MM.1S (cell line): ENCODE measurements at regions not wholly inside any gene's neighbourhood (a gene's known extent, or its start where the extent isn't known, plus 50 kb on each side); places are given as distances from the start of the nearest gene placed in this dataset.
"Not testable (repeated sequence)": the region's sequence is repeated elsewhere in the genome, so short reads cannot be mapped to it uniquely, and the experiment has no call there.

Experiments
- DNase-seq: peaks from one replicate; pipeline ENCODE4 v3.0.0-alpha.2; 2015
- H2AFZ ChIP-seq: fragments of 300-600 bp; sonication (generic); 2 replicates; pipeline ENCODE4 v1.6.0; 2016; ENCODE audit warnings: antibody characterized with exemption, low read length
- H3F3A ChIP-seq: fragments of 300-600 bp; sonication (generic); 2 replicates; pipeline ENCODE4 v1.6.1; 2016; ENCODE audit warnings: mild to moderate bottlenecking, antibody characterized with exemption, low read length, moderate library complexity, mixed read lengths; ENCODE audit not compliant: insufficient read depth
- H3K27ac ChIP-seq: fragments of 300-600 bp; sonication (generic); 2 replicates; pipeline ENCODE4 v1.5.1; 2016; ENCODE audit warnings: mild to moderate bottlenecking, low read length
- H3K27me3 ChIP-seq: fragments of 300-600 bp; sonication (generic); replicated peaks from 2 replicates; pipeline ENCODE4 v1.6.0; 2016; ENCODE audit warnings: low read length; ENCODE audit not compliant: insufficient read depth
- H3K36me3 ChIP-seq: fragments of 300-600 bp; sonication (generic); replicated peaks from 2 replicates; pipeline ENCODE4 v1.6.1; 2016; ENCODE audit warnings: mild to moderate bottlenecking, low read length, mixed read lengths; ENCODE audit not compliant: insufficient read depth
- H3K4me1 ChIP-seq: fragments of 300-600 bp; sonication (generic); 2 replicates; pipeline ENCODE4 v1.6.1; 2016; ENCODE audit warnings: low read length, mixed read lengths
- H3K4me2 ChIP-seq: fragments of 300-600 bp; sonication (generic); 2 replicates; pipeline ENCODE4 v1.6.0; 2016; ENCODE audit warnings: low read depth, low read length
- H3K4me3 ChIP-seq: fragments of 300-600 bp; sonication (generic); 2 replicates; pipeline ENCODE4 v1.5.1; 2016; ENCODE audit warnings: low read length, mixed read lengths
- H3K79me2 ChIP-seq: fragments of 300-600 bp; sonication (generic); 2 replicates; pipeline ENCODE4 v1.6.1; 2016; ENCODE audit warnings: mixed run types, low read length, mixed read lengths
- H3K9ac ChIP-seq: fragments of 300-600 bp; sonication (generic); 2 replicates; pipeline ENCODE4 v1.6.1; 2016; ENCODE audit warnings: low read length, mixed read lengths
- H3K9me2 ChIP-seq: fragments of 300-600 bp; sonication (generic); replicated peaks from 2 replicates; pipeline ENCODE4 v1.6.1; 2016; ENCODE audit warnings: mild to moderate bottlenecking, low read length, mixed read lengths; ENCODE audit not compliant: insufficient read depth
- H3K9me3 ChIP-seq: fragments of 300-600 bp; sonication (generic); replicated peaks from 2 replicates; pipeline ENCODE4 v1.6.1; 2016; ENCODE audit warnings: mild to moderate bottlenecking, low read length, mixed read lengths; ENCODE audit not compliant: insufficient read depth
- H4K20me1 ChIP-seq: fragments of 300-600 bp; sonication (generic); 2 replicates; pipeline ENCODE4 v1.6.1; 2016; ENCODE audit warnings: mild to moderate bottlenecking, low read length, moderate library complexity, mixed read lengths; ENCODE audit not compliant: insufficient read depth
- EZH2 ChIP-seq: fragments of 300-600 bp; sonication (generic); optimal IDR thresholded peaks from 2 replicates; pipeline ENCODE3; 2017; ENCODE audit warnings: low read depth, mild to moderate bottlenecking, antibody characterized with exemption, low read length, mixed read lengths
- EZH2phosphoT487 ChIP-seq: fragments of 300-600 bp; sonication (generic); IDR thresholded peaks from 2 replicates; pipeline ENCODE4 v1.6.1; 2018; ENCODE audit warnings: antibody characterized with exemption, low read length
- TF ChIP-seq, protein P1 (sequence below): fragments of 300-600 bp; sonication (generic); IDR thresholded peaks from 2 replicates; pipeline ENCODE4 v1.5.1; 2016; ENCODE audit warnings: antibody characterized with exemption, low read length, mixed read lengths

DNA sequence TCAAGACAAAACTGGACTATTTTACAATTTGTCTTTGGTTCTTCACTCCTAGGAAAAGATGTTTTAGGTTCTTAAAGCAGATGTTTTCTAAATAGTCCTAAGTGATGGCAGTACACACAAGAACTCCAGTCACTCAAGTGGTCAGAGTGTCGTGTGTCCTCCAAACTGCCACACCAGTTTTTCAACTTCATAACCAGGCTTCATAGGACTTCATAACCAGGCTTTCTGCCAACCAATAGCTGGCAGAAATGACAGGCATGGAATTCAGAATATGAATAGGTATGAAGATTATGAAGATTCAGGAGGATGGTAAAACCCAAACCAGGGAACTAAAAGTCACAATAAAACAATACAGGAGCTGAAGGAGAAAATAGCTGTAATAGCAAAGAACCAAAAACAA is 721.2 kb upstream of the SEMA3D start:
- Histone ChIP-seq H3K9ac (no peak overlapping the region), H3F3A (no peaks in the 10 kb centered on the region), H3K9me3 (no peaks in the 10 kb centered on the region), H3K27ac (no peak overlapping the region), H3K36me3 (no peaks in the 10 kb centered on the region), H3K4me2 (no peak overlapping the region), H3K79me2 (no peaks in the 10 kb centered on the region), H4K20me1 (no peaks in the 10 kb centered on the region), H3K9me2 (no peaks in the 10 kb centered on the region), H3K4me3 (no peak overlapping the region), H3K27me3 (no peaks in the 10 kb centered on the region), H2AFZ (no peak overlapping the region), H3K4me1 (no peaks in the 10 kb centered on the region)
- no peak for TF ChIP-seq EZH2
- TF ChIP-seq, protein P1, sequence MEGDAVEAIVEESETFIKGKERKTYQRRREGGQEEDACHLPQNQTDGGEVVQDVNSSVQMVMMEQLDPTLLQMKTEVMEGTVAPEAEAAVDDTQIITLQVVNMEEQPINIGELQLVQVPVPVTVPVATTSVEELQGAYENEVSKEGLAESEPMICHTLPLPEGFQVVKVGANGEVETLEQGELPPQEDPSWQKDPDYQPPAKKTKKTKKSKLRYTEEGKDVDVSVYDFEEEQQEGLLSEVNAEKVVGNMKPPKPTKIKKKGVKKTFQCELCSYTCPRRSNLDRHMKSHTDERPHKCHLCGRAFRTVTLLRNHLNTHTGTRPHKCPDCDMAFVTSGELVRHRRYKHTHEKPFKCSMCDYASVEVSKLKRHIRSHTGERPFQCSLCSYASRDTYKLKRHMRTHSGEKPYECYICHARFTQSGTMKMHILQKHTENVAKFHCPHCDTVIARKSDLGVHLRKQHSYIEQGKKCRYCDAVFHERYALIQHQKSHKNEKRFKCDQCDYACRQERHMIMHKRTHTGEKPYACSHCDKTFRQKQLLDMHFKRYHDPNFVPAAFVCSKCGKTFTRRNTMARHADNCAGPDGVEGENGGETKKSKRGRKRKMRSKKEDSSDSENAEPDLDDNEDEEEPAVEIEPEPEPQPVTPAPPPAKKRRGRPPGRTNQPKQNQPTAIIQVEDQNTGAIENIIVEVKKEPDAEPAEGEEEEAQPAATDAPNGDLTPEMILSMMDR = no peak
- DNase-seq = no peak

DNA sequence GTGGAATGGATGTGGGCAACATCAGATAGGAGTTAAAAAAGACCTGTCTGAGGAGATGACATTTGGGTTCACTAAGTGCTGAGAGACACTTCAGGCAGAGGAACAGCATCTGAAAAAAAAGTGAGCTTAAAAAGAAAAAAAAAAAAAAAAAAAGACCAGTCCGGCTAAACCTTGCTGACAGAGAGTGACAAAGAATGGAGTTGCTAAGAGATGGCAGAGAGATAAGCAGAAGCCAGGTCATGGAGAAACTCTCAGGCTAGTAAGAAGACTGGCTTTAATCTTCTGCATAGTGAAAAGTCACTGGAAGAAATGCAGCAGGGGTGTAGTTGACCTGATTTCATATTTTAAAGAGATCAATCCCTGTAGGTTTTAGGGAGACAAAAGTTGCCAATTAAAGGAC is 711.1 kb upstream of the SEMA3D start:
- no peaks in the 10 kb centered on the region for H3K36me3 ChIP-seq
- no peaks in the 10 kb centered on the region for H3K9me2 ChIP-seq
- no peaks in the 10 kb centered on the region for H3F3A ChIP-seq
- no peak for DNase-seq
- H3K27ac ChIP-seq = no peak overlapping the region
- no peaks in the 10 kb centered on the region for H4K20me1 ChIP-seq
- H3K9ac ChIP-seq = no peak overlapping the region
- H3K79me2 ChIP-seq = no peaks in the 10 kb centered on the region
- no peaks in the 10 kb centered on the region for H3K9me3 ChIP-seq
- no peaks in the 10 kb centered on the region for H3K27me3 ChIP-seq
- no peak overlapping the region for H2AFZ ChIP-seq
- H3K4me1 ChIP-seq = no peaks in the 10 kb centered on the region
- H3K4me2 ChIP-seq = no peak overlapping the region
- H3K4me3 ChIP-seq = no peak overlapping the region
- TF ChIP-seq EZH2 (no peak), EZH2phosphoT487 (no peak)
- TF ChIP-seq, protein P1 = no peak

DNA sequence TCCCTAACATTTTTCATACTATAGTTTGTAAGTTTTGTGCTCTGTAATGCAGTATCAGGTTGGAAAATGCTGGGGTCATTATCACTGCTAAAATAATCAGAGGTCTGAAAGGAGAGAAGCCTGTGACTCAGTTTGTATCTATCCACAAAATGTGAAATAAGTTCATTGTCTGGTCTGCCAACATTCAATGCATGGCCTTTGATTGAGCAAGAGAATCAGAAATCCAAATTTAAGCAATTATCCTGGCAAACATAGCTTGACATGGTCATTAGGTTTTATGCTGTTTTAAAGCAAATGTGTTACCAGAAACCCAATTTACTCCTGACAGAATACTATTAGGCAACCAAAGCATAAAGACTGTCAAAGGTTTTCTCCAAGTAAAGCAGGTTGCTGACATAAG is 709.7 kb upstream of the SEMA3D start:
- Histone ChIP-seq H3K27ac (no peak overlapping the region), H4K20me1 (no peaks in the 10 kb centered on the region), H3K4me1 (no peaks in the 10 kb centered on the region), H3K79me2 (no peaks in the 10 kb centered on the region), H3K27me3 (no peaks in the 10 kb centered on the region), H3F3A (no peaks in the 10 kb centered on the region), H3K4me3 (no peak overlapping the region), H3K4me2 (no peak overlapping the region), H2AFZ (no peak overlapping the region), H3K36me3 (no peaks in the 10 kb centered on the region), H3K9me2 (no peaks in the 10 kb centered on the region), H3K9me3 (no peaks in the 10 kb centered on the region), H3K9ac (no peak overlapping the region)
- TF ChIP-seq EZH2 (no peak), EZH2phosphoT487 (no peak)
- TF ChIP-seq, protein P1 = no peak
- DNase-seq = no peak

DNA sequence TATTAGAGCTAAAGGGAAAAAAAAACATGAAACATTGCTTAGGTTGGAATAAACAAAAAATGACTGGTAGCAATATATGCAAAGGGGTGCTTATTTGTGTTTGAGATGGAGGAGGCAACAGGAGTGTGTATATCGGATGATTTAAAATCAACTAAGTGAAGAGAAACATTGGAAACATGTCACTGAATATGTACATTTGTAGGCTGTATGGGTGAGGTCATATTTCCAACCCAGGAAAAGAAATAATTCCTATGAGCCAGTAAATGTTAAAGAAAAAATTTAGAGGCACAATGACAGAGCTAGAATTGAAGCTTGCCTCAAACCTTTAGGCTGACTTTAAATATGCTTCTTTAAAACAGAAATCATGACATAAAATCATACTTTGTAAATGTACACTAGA is 709.0 kb upstream of the SEMA3D start:
- H3K27ac ChIP-seq = no peak overlapping the region
- H3K9ac ChIP-seq = no peak overlapping the region
- H3K9me3 ChIP-seq = no peaks in the 10 kb centered on the region
- no peak for DNase-seq
- no peaks in the 10 kb centered on the region for H3F3A ChIP-seq
- H2AFZ ChIP-seq = no peak overlapping the region
- no peaks in the 10 kb centered on the region for H3K79me2 ChIP-seq
- H3K27me3 ChIP-seq = no peaks in the 10 kb centered on the region
- no peaks in the 10 kb centered on the region for H3K36me3 ChIP-seq
- no peak overlapping the region for H3K4me3 ChIP-seq
- TF ChIP-seq EZH2 = no peak
- TF ChIP-seq EZH2phosphoT487 = no peak
- TF ChIP-seq, protein P1 = no peak
- no peaks in the 10 kb centered on the region for H3K9me2 ChIP-seq
- no peak overlapping the region for H3K4me2 ChIP-seq
- no peaks in the 10 kb centered on the region for H3K4me1 ChIP-seq
- H4K20me1 ChIP-seq = no peaks in the 10 kb centered on the region

DNA sequence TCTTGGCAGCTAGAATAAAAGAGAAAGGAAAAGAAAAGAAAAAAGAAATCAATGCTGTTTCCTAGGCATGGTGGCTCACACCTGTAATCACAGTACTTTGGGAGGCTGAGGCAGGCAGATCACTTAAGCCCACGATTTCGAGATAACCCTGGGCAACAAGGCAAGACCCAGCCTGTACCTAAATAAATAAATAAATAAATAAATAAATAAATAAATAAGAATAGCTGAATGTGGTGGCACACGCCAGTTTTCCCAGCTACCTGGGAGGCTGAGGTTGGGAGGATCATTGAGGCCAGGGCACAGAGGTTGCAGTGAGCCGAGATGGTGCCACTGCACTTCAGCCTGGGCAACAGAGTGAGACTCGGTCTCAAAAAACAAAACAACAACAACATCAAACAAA is 705.0 kb upstream of the SEMA3D start:
- not testable (repeated sequence) for H3K4me1 ChIP-seq, H3F3A ChIP-seq, H3K27me3 ChIP-seq, H3K4me2 ChIP-seq, H3K79me2 ChIP-seq, H4K20me1 ChIP-seq, H2AFZ ChIP-seq, H3K36me3 ChIP-seq, DNase-seq, H3K9ac ChIP-seq, H3K9me3 ChIP-seq, H3K27ac ChIP-seq, H3K9me2 ChIP-seq, H3K4me3 ChIP-seq
